RWPE1 (cell line): ENCODE measurements at regions not wholly inside any gene's neighbourhood (a gene's known extent, or its start where the extent isn't known, plus 50 kb on each side); places are given as distances from the start of the nearest gene placed in this dataset.

ENCODE experiments used
- CTCF ChIA-PET: fragments of 350-600 bp; sonication (Branson Sonifier 250); formaldehyde crosslinking; extraction: SDS; loops from one replicate; lab custom pipeline; 2021; lab: Yijun Ruan, JAX
- POLR2A ChIA-PET: fragments of 400-600 bp; formaldehyde crosslinking; extraction: SDS; loops from one replicate; lab custom pipeline; 2020; ENCODE audit warnings: antibody characterized with exemption; ENCODE audit not compliant: low non-redundant PET; lab: Yijun Ruan, JAX
- DNase-seq: peaks from one replicate; pipeline ENCODE4 v3.0.0; 2012; ENCODE audit warnings: low spot score
- H3K27ac ChIP-seq: fragments of 450-650 bp; 2 replicates; pipeline ENCODE4 v1.5.1; 2017
- CTCF ChIP-seq: fragments of 450-650 bp; conservative IDR thresholded peaks from 2 replicates; pipeline ENCODE4 v1.5.1; 2017; ENCODE audit warnings: low read depth, mild to moderate bottlenecking

GRCh38 chr4:132003593-132003992 is 1145.5 kb upstream of the PCDH10 start:
- ChIA-PET POLR2A (no interaction called here), CTCF (no interaction called here)
- DNase-seq: no peak
- no peak overlapping the region for H3K27ac ChIP-seq
- no peak for TF ChIP-seq CTCF

- ChIA-PET CTCF (no interaction called here), POLR2A (no interaction called here)
- H3K27ac ChIP-seq: no peak overlapping the region
- DNase-seq: no peak
- no peak for TF ChIP-seq CTCF
Measured at GRCh38 chr4:132015321-132015720, 1133.8 kb upstream of the PCDH10 start.

- POLR2A ChIA-PET: no interaction called here
- CTCF ChIA-PET: interaction anchor here (0.5 kb wide), 1 partner anchor 13 kb away, joined by 4 read pairs; no protein-coding TSS in a partner anchor
- no peak for TF ChIP-seq CTCF
- DNase-seq: no peak
- no peak overlapping the region for H3K27ac ChIP-seq
Measured at GRCh38 chr4:132016703-132017350, 1132.3 kb upstream of the PCDH10 start.

GRCh38 chr4:132026166-132026565 is 1122.9 kb upstream of the PCDH10 start:
- TF ChIP-seq CTCF: no peak
- ChIA-PET CTCF (no interaction called here), POLR2A (no interaction called here)
- DNase-seq: no peak
- H3K27ac ChIP-seq: no peak overlapping the region

- H3K27ac ChIP-seq: no peak overlapping the region
- no peak for TF ChIP-seq CTCF
- DNase-seq: no peak
- ChIA-PET CTCF (no interaction called here), POLR2A (no interaction called here)
Measured at GRCh38 chr4:132026816-132027215, 1122.3 kb upstream of the PCDH10 start.

- POLR2A ChIA-PET: no interaction called here
- no peak overlapping the region for H3K27ac ChIP-seq
- CTCF ChIA-PET: no interaction called here
- DNase-seq: no peak
- TF ChIP-seq CTCF: no peak
Measured at GRCh38 chr4:132056496-132056895, 1092.6 kb upstream of the PCDH10 start.
